ENCODE measurements at regions not wholly inside any gene's neighbourhood (a gene's known extent, or its start where the extent isn't known, plus 50 kb on each side); places are given as distances from the start of the nearest gene placed in this dataset.

GRCh38 chr5:12125895-12126294 lies 221.6 kb upstream of the CTNND2 start:
- Histone ChIP-seq H3K27ac (replicated peaks in 1 of 4) (no peak overlapping the region), H3K27me3 (no peaks in the 10 kb centered on the region), H3K9me3 (peaks cover 0 to 6% (median 0%) of the 10 kb centered on the region in 4 donors), H3K4me3 (no peak overlapping the region), H3K4me1 (no peaks in the 10 kb centered on the region), H3K36me3 (no peaks in the 10 kb centered on the region)
- intact Hi-C loops (cut with DNase I) = no loop called here
- no peak for DNase-seq (ENCODE audit: extremely low spot score)
- TF ChIP-seq, protein P1, sequence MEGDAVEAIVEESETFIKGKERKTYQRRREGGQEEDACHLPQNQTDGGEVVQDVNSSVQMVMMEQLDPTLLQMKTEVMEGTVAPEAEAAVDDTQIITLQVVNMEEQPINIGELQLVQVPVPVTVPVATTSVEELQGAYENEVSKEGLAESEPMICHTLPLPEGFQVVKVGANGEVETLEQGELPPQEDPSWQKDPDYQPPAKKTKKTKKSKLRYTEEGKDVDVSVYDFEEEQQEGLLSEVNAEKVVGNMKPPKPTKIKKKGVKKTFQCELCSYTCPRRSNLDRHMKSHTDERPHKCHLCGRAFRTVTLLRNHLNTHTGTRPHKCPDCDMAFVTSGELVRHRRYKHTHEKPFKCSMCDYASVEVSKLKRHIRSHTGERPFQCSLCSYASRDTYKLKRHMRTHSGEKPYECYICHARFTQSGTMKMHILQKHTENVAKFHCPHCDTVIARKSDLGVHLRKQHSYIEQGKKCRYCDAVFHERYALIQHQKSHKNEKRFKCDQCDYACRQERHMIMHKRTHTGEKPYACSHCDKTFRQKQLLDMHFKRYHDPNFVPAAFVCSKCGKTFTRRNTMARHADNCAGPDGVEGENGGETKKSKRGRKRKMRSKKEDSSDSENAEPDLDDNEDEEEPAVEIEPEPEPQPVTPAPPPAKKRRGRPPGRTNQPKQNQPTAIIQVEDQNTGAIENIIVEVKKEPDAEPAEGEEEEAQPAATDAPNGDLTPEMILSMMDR (IDR thresholded peaks at IDR 0.05) = no peak
- no peak for TF ChIP-seq EP300 (IDR thresholded peaks at IDR 0.05)
- TF ChIP-seq POLR2AphosphoS5 (IDR thresholded peaks at IDR 0.05) = no peak
- no peak for TF ChIP-seq POLR2A (IDR thresholded peaks at IDR 0.05; ENCODE audit: low read depth)
- WGBS = 80% methylated on average over 1 of the region's 7 CpGs

DNA sequence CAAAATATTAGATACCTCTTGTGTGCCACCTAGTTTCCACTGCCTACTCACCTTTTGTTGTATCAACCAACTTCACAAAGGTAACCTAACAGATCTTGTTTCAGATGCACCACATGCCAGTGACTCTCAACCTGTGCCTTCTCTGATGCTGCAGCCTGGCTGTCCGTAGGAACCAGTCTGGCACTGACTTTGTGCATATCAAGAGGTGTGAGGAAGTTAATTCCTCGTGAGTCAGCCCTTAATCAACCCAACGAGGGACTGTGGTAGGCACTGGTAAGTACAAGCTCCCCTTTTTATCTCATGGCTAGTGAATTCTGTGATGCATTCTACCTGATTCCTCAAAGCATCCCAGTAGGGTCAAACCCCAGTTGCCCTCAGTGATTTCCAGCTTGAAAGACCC lies 215.4 kb upstream of the CTNND2 start:
- H3K4me1 ChIP-seq = no peaks in the 10 kb centered on the region
- H3K27ac ChIP-seq (replicated peaks in 1 of 4) = no peak overlapping the region
- H3K9me3 ChIP-seq = no peaks in the 10 kb centered on the region
- no peaks in the 10 kb centered on the region for H3K36me3 ChIP-seq
- intact Hi-C loops (cut with DNase I) = no loop called here
- WGBS = 71% methylated on average over 3 of the region's 3 CpGs
- no peak overlapping the region for H3K4me3 ChIP-seq
- DNase-seq (ENCODE audit: extremely low spot score) = no peak
- H3K27me3 ChIP-seq = peaks cover 0 to 4% (median 0%) of the 10 kb centered on the region in 4 donors
- TF ChIP-seq POLR2A (IDR thresholded peaks at IDR 0.05; ENCODE audit: low read depth) = no peak
- TF ChIP-seq POLR2AphosphoS5 (IDR thresholded peaks at IDR 0.05) = no peak
- TF ChIP-seq EP300 (IDR thresholded peaks at IDR 0.05) = no peak
- TF ChIP-seq, protein P1 (IDR thresholded peaks at IDR 0.05) = no peak

- H3K27me3 ChIP-seq = no peaks in the 10 kb centered on the region
- intact Hi-C loops (cut with DNase I) = no loop called here
- no peak overlapping the region for H3K4me3 ChIP-seq
- H3K9me3 ChIP-seq = no peaks in the 10 kb centered on the region
- H3K4me1 ChIP-seq = no peaks in the 10 kb centered on the region
- no peak overlapping the region for H3K27ac ChIP-seq (replicated peaks in 1 of 4)
- WGBS = 91% methylated on average over 1 of the region's 1 CpG
- H3K36me3 ChIP-seq = no peaks in the 10 kb centered on the region
- TF ChIP-seq POLR2A (IDR thresholded peaks at IDR 0.05; ENCODE audit: low read depth) (no peak), EP300 (IDR thresholded peaks at IDR 0.05) (no peak), POLR2AphosphoS5 (IDR thresholded peaks at IDR 0.05) (no peak)
- TF ChIP-seq, protein P1 (IDR thresholded peaks at IDR 0.05) = no peak
- no peak for DNase-seq (ENCODE audit: extremely low spot score)
Observed at GRCh38 chr5:12114075-12114474, 209.8 kb upstream of the CTNND2 start.

- TF ChIP-seq POLR2AphosphoS5 (IDR thresholded peaks at IDR 0.05) (no peak), EP300 (IDR thresholded peaks at IDR 0.05) (no peak), POLR2A (IDR thresholded peaks at IDR 0.05; ENCODE audit: low read depth) (no peak)
- TF ChIP-seq, protein P1 (IDR thresholded peaks at IDR 0.05) = no peak
- 65% methylated on average over 3 of the region's 3 CpGs for WGBS
- Histone ChIP-seq H3K9me3 (no peaks in the 10 kb centered on the region), H3K4me3 (no peak overlapping the region), H3K36me3 (no peaks in the 10 kb centered on the region), H3K27me3 (no peaks in the 10 kb centered on the region), H3K4me1 (no peaks in the 10 kb centered on the region), H3K27ac (replicated peaks in 1 of 4) (no peak overlapping the region)
- DNase-seq (ENCODE audit: extremely low spot score) = no peak
- intact Hi-C loops (cut with DNase I) = no loop called here
Observed at GRCh38 chr5:12113062-12113461, 208.8 kb upstream of the CTNND2 start.

DNA sequence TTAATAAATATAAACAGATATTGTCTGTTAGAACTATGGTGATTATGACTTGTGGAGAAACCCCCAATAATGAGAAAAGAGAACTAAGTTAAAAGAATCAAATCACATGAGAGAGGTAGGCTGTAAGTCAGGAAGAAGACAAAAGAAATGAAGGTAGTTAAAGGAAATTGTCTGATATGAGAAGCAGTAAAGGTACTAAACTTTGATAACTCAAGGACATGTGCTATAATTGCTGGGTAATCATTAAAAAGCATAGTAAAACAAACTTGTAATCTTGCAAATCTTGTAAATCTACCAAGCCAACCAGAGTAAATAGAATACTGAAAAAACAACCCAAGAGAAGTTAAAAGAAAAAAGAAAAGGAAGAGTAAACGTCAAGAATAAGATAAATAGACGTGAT lies 207.0 kb upstream of the CTNND2 start:
- TF ChIP-seq POLR2A (IDR thresholded peaks at IDR 0.05; ENCODE audit: low read depth) = no peak
- TF ChIP-seq, protein P1 (IDR thresholded peaks at IDR 0.05) = no peak
- no peak for TF ChIP-seq EP300 (IDR thresholded peaks at IDR 0.05)
- TF ChIP-seq POLR2AphosphoS5 (IDR thresholded peaks at IDR 0.05) = no peak
- intact Hi-C loops (cut with DNase I) = no loop called here
- Histone ChIP-seq H3K9me3 (no peaks in the 10 kb centered on the region), H3K27ac (replicated peaks in 1 of 4) (no peak overlapping the region), H3K4me3 (no peak overlapping the region), H3K27me3 (no peaks in the 10 kb centered on the region), H3K4me1 (no peaks in the 10 kb centered on the region), H3K36me3 (no peaks in the 10 kb centered on the region)
- no peak for DNase-seq (ENCODE audit: extremely low spot score)
- 72% methylated on average over 2 of the region's 2 CpGs for WGBS

Data from esophagus muscularis mucosa (tissue), 4 donors.